HAP-1 (cell line): ENCODE measurements at regions not wholly inside any gene's neighbourhood (a gene's known extent, or its start where the extent isn't known, plus 50 kb on each side); places are given as distances from the start of the nearest gene placed in this dataset.

Experiments used
- DNase-seq, 2 experiments: peaks; one replicate each; pipeline ENCODE4 v3.0.0-alpha.2; 2016 to 2020; ENCODE audit warnings: low spot score in 2 of 2
- H3K27me3 ChIP-seq: fragments of 250-450 bp; sonication (Bioruptor Pico); 2 replicates; pipeline ENCODE4 v1.5.1; 2020; ENCODE audit warnings: low read depth, mild to moderate bottlenecking, moderate library complexity
- H3K36me3 ChIP-seq: fragments of 250-450 bp; sonication (Bioruptor Pico); replicated peaks from 2 replicates; pipeline ENCODE4 v1.5.1; 2020; ENCODE audit warnings: mild to moderate bottlenecking
- H3K4me1 ChIP-seq: fragments of 250-450 bp; sonication (Bioruptor Pico); 2 replicates; pipeline ENCODE4 v1.5.1; 2020; ENCODE audit warnings: mild to moderate bottlenecking
- H3K4me3 ChIP-seq: fragments of 250-450 bp; sonication (Bioruptor Pico); 2 replicates; pipeline ENCODE4 v1.5.1; 2020; ENCODE audit warnings: mild to moderate bottlenecking, moderate library complexity
- H3K9me3 ChIP-seq: fragments of 250-450 bp; sonication (Bioruptor Pico); 2 replicates; pipeline ENCODE4 v1.5.1; 2020; ENCODE audit warnings: mild to moderate bottlenecking, moderate library complexity
- in situ Hi-C: fragments of 300-500 bp; cut with MboI; formaldehyde crosslinking; loops from 3 replicates; pipeline ENCODE4 v1.14.3; 2020; ENCODE audit warnings: low sequenced_read_pairs, inconsistent platforms, mixed read lengths

DNA sequence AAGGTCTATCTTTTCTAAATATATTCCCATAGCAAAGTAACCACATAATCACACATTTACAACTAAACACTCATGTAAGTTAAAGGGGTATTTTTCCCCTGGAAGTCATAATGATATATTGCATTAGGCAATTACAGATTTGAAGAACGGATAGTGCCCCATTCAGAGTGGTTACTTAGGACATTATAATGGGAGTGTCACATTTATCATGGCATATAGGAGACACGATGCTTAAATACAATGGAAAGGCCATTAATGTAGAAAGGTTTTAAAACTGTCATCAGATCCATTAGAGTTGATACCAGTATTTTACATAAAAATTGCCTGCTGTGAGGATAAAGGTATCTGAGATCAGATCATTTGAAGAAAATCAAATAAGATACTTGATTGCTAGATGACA is 582.0 kb upstream of the SEMA6D start:
- DNase-seq = no peak
- H3K27me3 ChIP-seq = no peaks in the 10 kb centered on the region
- no peaks in the 10 kb centered on the region for H3K9me3 ChIP-seq
- no peak overlapping the region for H3K4me3 ChIP-seq
- in situ Hi-C loops = no loop called here
- H3K36me3 ChIP-seq = no peaks in the 10 kb centered on the region
- no peaks in the 10 kb centered on the region for H3K4me1 ChIP-seq

- no peaks in the 10 kb centered on the region for H3K9me3 ChIP-seq
- in situ Hi-C loops = no loop called here
- no peak for DNase-seq
- no peak overlapping the region for H3K4me3 ChIP-seq
- H3K36me3 ChIP-seq = no peaks in the 10 kb centered on the region
- H3K27me3 ChIP-seq = no peaks in the 10 kb centered on the region
- no peaks in the 10 kb centered on the region for H3K4me1 ChIP-seq
These were observed 581.1 kb upstream of the SEMA6D start for GRCh38 chr15:47136236-47136635.

GRCh38 chr15:47139965-47140364 is 577.3 kb upstream of the SEMA6D start:
- no peak for DNase-seq
- H3K9me3 ChIP-seq = no peaks in the 10 kb centered on the region

GRCh38 chr15:47157827-47158226 is 559.5 kb upstream of the SEMA6D start:
- H3K4me3 ChIP-seq = no peak overlapping the region
- no peaks in the 10 kb centered on the region for H3K27me3 ChIP-seq
- DNase-seq = no peak
- H3K9me3 ChIP-seq = no peaks in the 10 kb centered on the region
- no peaks in the 10 kb centered on the region for H3K36me3 ChIP-seq
- no peaks in the 10 kb centered on the region for H3K4me1 ChIP-seq
- in situ Hi-C loops = no loop called here

More at GRCh38 chr15:47139965-47140364, 577.3 kb upstream of the SEMA6D start:
- in situ Hi-C loops = no loop called here
- Histone ChIP-seq H3K4me1 (no peaks in the 10 kb centered on the region), H3K27me3 (no peaks in the 10 kb centered on the region), H3K4me3 (no peak overlapping the region), H3K36me3 (no peaks in the 10 kb centered on the region)

DNA sequence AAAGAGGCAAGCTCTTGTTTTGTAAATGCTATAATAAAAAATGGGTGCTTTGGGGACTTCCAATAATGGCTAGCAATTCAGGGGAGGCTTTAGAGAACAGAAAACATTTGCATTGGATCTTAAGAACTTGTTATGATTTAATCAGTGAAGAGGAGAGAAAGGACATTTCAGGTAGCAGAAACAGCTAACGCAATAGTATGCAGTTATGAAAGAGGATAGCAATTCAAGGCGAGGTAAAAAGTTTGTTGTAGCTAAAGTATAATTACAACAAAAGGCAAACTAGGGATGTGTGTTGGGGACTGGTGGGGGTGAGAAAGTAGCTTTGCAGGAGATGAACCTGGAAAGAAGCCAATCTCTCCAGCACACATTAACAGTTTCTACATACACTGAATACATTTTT is 558.7 kb upstream of the SEMA6D start:
- H3K9me3 ChIP-seq = no peaks in the 10 kb centered on the region
- no peaks in the 10 kb centered on the region for H3K36me3 ChIP-seq
- no peaks in the 10 kb centered on the region for H3K27me3 ChIP-seq
- in situ Hi-C loops = no loop called here
- no peaks in the 10 kb centered on the region for H3K4me1 ChIP-seq
- no peak for DNase-seq
- H3K4me3 ChIP-seq = no peak overlapping the region

GRCh38 chr15:47177177-47177576 is 540.1 kb upstream of the SEMA6D start:
- H3K4me1 ChIP-seq = no peaks in the 10 kb centered on the region
- no peaks in the 10 kb centered on the region for H3K9me3 ChIP-seq
- H3K27me3 ChIP-seq = no peaks in the 10 kb centered on the region
- in situ Hi-C loops = no loop called here
- H3K36me3 ChIP-seq = no peaks in the 10 kb centered on the region
- no peak for DNase-seq
- H3K4me3 ChIP-seq = no peak overlapping the region

DNA sequence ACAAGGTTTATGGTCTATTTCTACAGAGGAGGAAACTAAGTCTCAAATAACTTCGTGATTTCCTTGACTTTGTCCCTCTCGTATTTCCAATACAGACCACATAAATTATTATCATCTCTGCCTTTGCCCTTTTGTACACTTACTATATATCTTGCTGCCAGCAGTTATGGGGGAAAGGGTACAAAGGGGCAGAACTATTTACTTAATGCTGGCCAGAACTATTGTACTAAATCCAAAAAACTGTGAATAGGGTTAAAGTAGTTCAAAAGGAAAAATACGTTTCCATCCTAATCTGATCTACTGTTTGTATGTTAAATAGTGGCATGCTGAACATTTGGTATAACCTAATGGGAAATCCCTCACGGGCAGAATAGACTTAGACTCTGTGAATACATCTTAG is 537.3 kb upstream of the SEMA6D start:
- H3K4me1 ChIP-seq = no peaks in the 10 kb centered on the region
- DNase-seq = no peak
- H3K36me3 ChIP-seq = no peaks in the 10 kb centered on the region
- no peak overlapping the region for H3K4me3 ChIP-seq
- H3K27me3 ChIP-seq = no peaks in the 10 kb centered on the region
- in situ Hi-C loops = no loop called here
- no peaks in the 10 kb centered on the region for H3K9me3 ChIP-seq

DNA sequence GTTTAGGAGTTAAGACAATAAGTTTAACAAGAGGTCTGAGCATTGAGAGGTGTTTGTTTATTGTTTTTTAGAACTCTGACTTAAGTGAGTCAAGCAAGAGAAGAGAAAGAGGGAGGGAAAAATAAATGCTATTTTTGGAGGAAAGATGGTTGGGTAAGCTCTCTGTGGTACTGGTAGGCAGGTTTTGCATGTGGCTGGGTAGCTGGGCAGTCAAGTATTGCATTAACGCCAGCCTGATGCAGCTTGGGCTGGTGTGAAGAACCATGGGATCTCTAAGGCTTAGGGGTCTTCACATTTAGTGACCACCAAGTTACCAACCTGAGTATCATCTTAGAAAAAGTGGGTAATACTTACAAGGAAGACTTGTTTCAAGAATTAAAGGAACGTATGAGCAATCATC is 534.5 kb upstream of the SEMA6D start:
- in situ Hi-C loops = no loop called here

DNA sequence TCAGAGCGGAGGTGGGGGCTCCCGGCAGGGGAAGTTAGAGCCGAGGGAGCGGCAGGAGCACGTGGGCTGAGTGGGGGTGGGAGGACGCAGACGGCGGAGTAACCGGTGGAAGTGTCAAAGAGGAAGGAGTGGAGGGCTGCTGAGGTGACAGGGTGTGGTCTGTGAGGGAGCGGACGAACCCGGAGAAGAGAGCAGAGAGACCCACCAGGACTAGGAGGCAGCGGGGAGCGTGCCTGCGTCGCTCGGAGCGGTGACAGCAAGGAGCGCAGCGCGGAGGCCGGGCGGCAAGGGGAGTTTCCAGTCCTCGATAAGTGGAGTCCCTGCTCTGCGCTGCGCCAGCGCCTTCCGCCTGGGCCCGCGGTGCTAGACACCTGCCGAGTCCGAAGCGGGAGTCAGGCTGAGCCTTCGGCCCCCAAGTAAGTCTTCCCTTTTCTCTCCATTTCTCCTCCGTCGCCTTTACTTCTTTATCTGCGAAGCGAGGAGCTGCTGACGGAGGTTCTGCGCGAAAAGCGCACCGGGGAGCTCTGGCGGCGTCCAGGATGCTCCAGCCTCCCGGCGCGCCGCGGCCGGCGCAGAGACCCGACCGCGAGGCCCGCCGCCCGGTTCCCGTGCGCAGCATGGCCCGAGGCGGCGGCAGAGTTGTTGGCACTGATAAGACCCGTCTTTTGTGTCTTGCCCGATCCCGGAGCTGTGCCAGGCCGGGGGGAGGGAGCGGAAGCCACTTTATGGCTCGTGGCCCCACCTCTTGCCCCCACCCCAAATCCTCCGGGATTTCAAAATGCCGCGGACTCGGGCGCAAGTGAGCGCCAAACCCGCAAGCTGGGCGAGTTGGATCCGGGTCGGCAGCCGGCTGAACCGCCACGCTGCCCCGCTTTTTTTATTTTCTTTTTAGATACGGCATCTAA is 533.0 kb upstream of the SEMA6D start:
- H3K27me3 ChIP-seq = no peaks in the 10 kb centered on the region
- no peaks in the 10 kb centered on the region for H3K36me3 ChIP-seq
- H3K4me3 ChIP-seq = no peak overlapping the region
- in situ Hi-C loops = no loop called here
- no peaks in the 10 kb centered on the region for H3K9me3 ChIP-seq
- no peaks in the 10 kb centered on the region for H3K4me1 ChIP-seq
- DNase-seq = no peak

More for the DNA sequence above, 534.5 kb upstream of the SEMA6D start:
- no peaks in the 10 kb centered on the region for H3K36me3 ChIP-seq
- H3K27me3 ChIP-seq = no peaks in the 10 kb centered on the region
- no peaks in the 10 kb centered on the region for H3K4me1 ChIP-seq
- no peaks in the 10 kb centered on the region for H3K9me3 ChIP-seq
- DNase-seq = no peak
- H3K4me3 ChIP-seq = no peak overlapping the region

- Histone ChIP-seq H3K9me3 (no peaks in the 10 kb centered on the region), H3K4me3 (no peak overlapping the region), H3K4me1 (no peaks in the 10 kb centered on the region), H3K27me3 (no peaks in the 10 kb centered on the region), H3K36me3 (no peaks in the 10 kb centered on the region)
- DNase-seq = no peak
- in situ Hi-C loops = no loop called here
These were observed 532.1 kb upstream of the SEMA6D start for GRCh38 chr15:47184908-47185801.

DNA sequence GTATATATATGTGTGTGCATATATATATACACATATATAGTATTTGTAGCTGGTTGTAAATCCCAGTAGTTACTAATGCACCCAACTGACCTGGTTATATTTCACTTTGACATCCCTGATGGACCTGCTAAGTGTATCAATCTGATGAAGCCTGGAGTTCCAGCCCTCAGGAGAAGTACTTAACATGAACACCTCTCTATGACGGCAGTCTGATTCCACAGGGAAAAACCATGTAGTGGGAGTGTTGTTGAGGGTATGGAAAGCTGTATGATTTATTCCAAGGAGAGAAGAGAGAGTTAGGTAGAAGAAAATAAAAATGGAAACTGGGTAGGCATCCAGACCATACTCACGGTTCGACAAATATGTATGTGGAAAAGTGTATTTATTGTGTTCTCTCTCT is 531.2 kb upstream of the SEMA6D start:
- H3K4me1 ChIP-seq = no peaks in the 10 kb centered on the region
- no peaks in the 10 kb centered on the region for H3K9me3 ChIP-seq
- no peak for DNase-seq
- H3K36me3 ChIP-seq = no peaks in the 10 kb centered on the region
- H3K27me3 ChIP-seq = no peaks in the 10 kb centered on the region
- in situ Hi-C loops = no loop called here
- no peak overlapping the region for H3K4me3 ChIP-seq

DNA sequence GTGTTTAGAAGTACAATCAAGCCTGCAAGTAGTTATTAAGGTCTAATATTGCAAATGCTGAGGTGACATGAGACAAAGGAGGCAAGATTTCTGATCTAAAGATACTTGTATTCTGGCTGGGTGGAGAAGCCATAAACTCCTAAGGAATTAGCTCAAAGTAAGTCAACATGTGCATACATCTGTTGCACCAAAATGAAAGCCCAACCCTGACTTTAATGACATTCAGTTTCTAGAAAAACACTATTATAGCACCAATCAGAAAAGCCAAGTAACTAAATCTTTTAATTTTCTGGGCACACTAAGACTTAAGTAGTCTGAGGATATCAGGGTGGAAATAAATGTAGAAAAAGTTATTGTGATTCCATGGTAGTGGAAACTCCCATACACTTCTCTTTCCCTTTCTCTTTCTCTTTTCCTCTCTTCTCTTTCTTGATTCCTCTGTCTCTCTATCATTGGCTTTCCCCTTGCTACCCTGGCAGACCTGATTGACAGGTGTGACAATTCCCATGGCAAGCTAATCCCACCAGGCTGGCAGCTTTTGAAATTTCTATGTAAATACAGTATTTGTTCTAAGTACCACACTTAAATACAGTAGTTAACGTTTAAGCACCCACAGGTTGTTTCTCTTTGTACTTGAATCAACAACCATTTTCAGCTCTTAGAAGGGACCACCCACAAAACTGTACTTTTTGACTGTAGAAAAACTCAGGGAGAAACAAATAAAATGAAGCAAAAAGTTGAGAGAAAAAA is 528.4 kb upstream of the SEMA6D start:
- Histone ChIP-seq H3K36me3 (no peaks in the 10 kb centered on the region), H3K4me1 (no peaks in the 10 kb centered on the region), H3K4me3 (no peak overlapping the region), H3K9me3 (no peaks in the 10 kb centered on the region), H3K27me3 (no peaks in the 10 kb centered on the region)
- in situ Hi-C loops = no loop called here
- DNase-seq = no peak

- Histone ChIP-seq H3K9me3 (no peaks in the 10 kb centered on the region), H3K4me3 (no peak overlapping the region), H3K27me3 (no peaks in the 10 kb centered on the region), H3K36me3 (no peaks in the 10 kb centered on the region), H3K4me1 (no peaks in the 10 kb centered on the region)
- DNase-seq = peak in 1 of 2 experiments; percentile 13
- in situ Hi-C loops = no loop called here
These were observed 522.6 kb upstream of the SEMA6D start for GRCh38 chr15:47194718-47195117.
